K562 (cell line): ENCODE measurements at regions not wholly inside any gene's neighbourhood (a gene's known extent, or its start where the extent isn't known, plus 50 kb on each side); places are given as distances from the start of the nearest gene placed in this dataset.

Experiments used
- CC2D1A ChIP-seq: fragments of 450-650 bp; IDR thresholded peaks from 2 replicates; pipeline ENCODE4 v1.6.1; 2017; ENCODE audit warnings: mild to moderate bottlenecking
- CTCF ChIP-seq, 3 experiments: IDR thresholded peaks in 2 of 3; conservative IDR thresholded peaks in 1 of 3; 2 replicates each; pipeline ENCODE4 v1.5.1; 2011 to 2012; ENCODE audit warnings: low read length in 3 of 3, mild to moderate bottlenecking in 3 of 3, control low read depth in 2 of 3, improper control_type of control experiment in 1 of 3, inconsistent platforms in 1 of 3, low read depth in 1 of 3, mixed read lengths in 1 of 3, moderate library complexity in 1 of 3; ENCODE audit not compliant: insufficient read depth in 2 of 3
- ETV1 ChIP-seq: fragments of 450-650 bp; conservative IDR thresholded peaks from 2 replicates; pipeline ENCODE4 v1.6.1; 2016; ENCODE audit warnings: missing genetic modification characterization, control low read depth, low read depth, missing compliant biosample characterization
- HDAC6 ChIP-seq: IDR thresholded peaks from 2 replicates; pipeline ENCODE4 v1.6.1; 2012; ENCODE audit warnings: low read depth, mild to moderate bottlenecking, control low read depth, inconsistent platforms, low read length, moderate library complexity
- KDM5B ChIP-seq: fragments of 200-600 bp; sonication (generic); IDR thresholded peaks from 2 replicates; pipeline ENCODE4 v1.6.1; 2012; ENCODE audit warnings: low read depth, mild to moderate bottlenecking, moderate library complexity, low read length, control low read depth, inconsistent platforms; ENCODE audit not compliant: insufficient replicate concordance
- KLF16 ChIP-seq: IDR thresholded peaks from 2 replicates; pipeline ENCODE4 v1.6.1; 2016; ENCODE audit warnings: antibody characterized with exemption
- MAZ ChIP-seq, 2 experiments: fragments of 450-650 bp in 1 of 2; sonication (generic) in 1 of 2; formaldehyde crosslinking; IDR thresholded peaks in 1 of 2; conservative IDR thresholded peaks in 1 of 2; 2 replicates each; pipeline versions ENCODE4 v1.4.0 to v1.5.0; 2020; ENCODE audit warnings: mild to moderate bottlenecking in 1 of 2, missing genetic modification reagents in 1 of 2
- MXI1 ChIP-seq: IDR thresholded peaks from 2 replicates; pipeline ENCODE4 v1.6.1; 2011; ENCODE audit warnings: low read depth, mild to moderate bottlenecking, improper control_type of control experiment, low read length
- NFIC ChIP-seq: fragments of 450-650 bp; IDR thresholded peaks from 2 replicates; pipeline ENCODE4 v1.6.1; 2017; ENCODE audit warnings: mild to moderate bottlenecking, inconsistent platforms
- POLR2B ChIP-seq: fragments of 450-650 bp; IDR thresholded peaks from 2 replicates; pipeline ENCODE4 v1.6.1; 2018; ENCODE audit warnings: low read depth; ENCODE audit not compliant: partially characterized antibody
- PTRF ChIP-seq: fragments of 450-650 bp; IDR thresholded peaks from 2 replicates; pipeline ENCODE4 v1.6.1; 2016; ENCODE audit warnings: mild to moderate bottlenecking, missing genetic modification characterization, missing compliant biosample characterization
- RBM39 ChIP-seq: fragments of 200-400 bp; formaldehyde crosslinking; optimal IDR thresholded peaks from 2 replicates; pipeline ENCODE3; 2018; ENCODE audit warnings: low read depth, low read length
- SMC3 ChIP-seq: conservative IDR thresholded peaks from 2 replicates; pipeline ENCODE4 v1.6.1; 2011; ENCODE audit warnings: low read depth, low read length, improper control_type of control experiment; ENCODE audit not compliant: insufficient read depth
- SPI1 ChIP-seq: IDR thresholded peaks from 2 replicates; pipeline ENCODE4 v1.6.1; 2011; ENCODE audit warnings: low read depth, low read length, control low read depth, borderline replicate concordance
- SRSF1 ChIP-seq: fragments of 200-400 bp; formaldehyde crosslinking; IDR thresholded peaks from 2 replicates; pipeline ENCODE4 v1.6.1; 2017; ENCODE audit warnings: mild to moderate bottlenecking, low read depth, low read length, moderate library complexity
- STAG1 ChIP-seq: sonication (generic); formaldehyde crosslinking; IDR thresholded peaks from 2 replicates; pipeline ENCODE4 v1.5.0; 2020; ENCODE audit warnings: missing genetic modification reagents, borderline replicate concordance
- STAT5B ChIP-seq: fragments of 250-450 bp; sonication (Bioruptor Pico); IDR thresholded peaks from 2 replicates; pipeline ENCODE4 v1.8.0; 2021; ENCODE audit warnings: mild to moderate bottlenecking, inconsistent platforms
- TARDBP ChIP-seq: fragments of 450-650 bp; IDR thresholded peaks from 2 replicates; pipeline ENCODE4 v1.6.1; 2016
- TCF15 ChIP-seq: fragments of 250-450 bp; sonication (Bioruptor Pico); IDR thresholded peaks from 2 replicates; pipeline ENCODE4 v1.8.0; 2022; ENCODE audit warnings: moderate library complexity, mild to moderate bottlenecking, inconsistent platforms
- TEAD1 ChIP-seq, 2 experiments: fragments of 450-650 bp in 1 of 2; sonication (generic) in 1 of 2; formaldehyde crosslinking; IDR thresholded peaks; 2 replicates each; pipeline versions ENCODE4 v1.4.0 to v1.8.0; 2020 to 2022; ENCODE audit warnings: mild to moderate bottlenecking in 2 of 2, missing genetic modification reagents in 1 of 2
- TRIM24 ChIP-seq, 2 experiments: fragments of 450-650 bp; IDR thresholded peaks; 2 replicates each; pipeline ENCODE4 v1.6.1; 2016
- ZBTB43 ChIP-seq: sonication (generic); formaldehyde crosslinking; IDR thresholded peaks from 2 replicates; pipeline ENCODE4 v1.8.0; 2023; ENCODE audit warnings: mild to moderate bottlenecking, missing genetic modification reagents
- ZKSCAN8 ChIP-seq: fragments of 200-800 bp; sonication (Bioruptor generic); IDR thresholded peaks from 2 replicates; pipeline ENCODE4 v1.6.1; 2016; ENCODE audit warnings: missing genetic modification characterization, missing compliant biosample characterization
- ZNF143 ChIP-seq: sonication (generic); formaldehyde crosslinking; IDR thresholded peaks from 2 replicates; pipeline ENCODE4 v1.9.0; 2022; ENCODE audit warnings: mild to moderate bottlenecking, missing genetic modification reagents
- ZNF444 ChIP-seq: fragments of 250-450 bp; sonication (Bioruptor Pico); IDR thresholded peaks from 2 replicates; pipeline ENCODE4 v1.4.0; 2020; ENCODE audit warnings: mild to moderate bottlenecking, moderate library complexity
- ZNF449 ChIP-seq: fragments of 250-450 bp; sonication (Bioruptor Pico); IDR thresholded peaks from 2 replicates; pipeline ENCODE4 v1.8.0; 2022; ENCODE audit warnings: moderate library complexity, mild to moderate bottlenecking, inconsistent platforms

GRCh38 chr14:37874429-37875109, 279.1 kb downstream of the TTC6 start (continued):
- TF ChIP-seq ZNF449 (CRISPR knock-in tag): no peak
- TF ChIP-seq SMC3: peak; percentile 64
- TF ChIP-seq SRSF1: no peak
- TF ChIP-seq NFIC: no peak
- TF ChIP-seq KLF16: no peak
- TF ChIP-seq KDM5B: no peak
- no peak for TF ChIP-seq TCF15
- TF ChIP-seq MAZ (CRISPR knock-in tag; conservative IDR thresholded peaks at IDR 0.05 in 1 of 2, IDR thresholded peaks at IDR 0.05 in 1 of 2): no peak
- no peak for TF ChIP-seq TARDBP
- no peak for TF ChIP-seq PTRF (tag)
- no peak for TF ChIP-seq ZKSCAN8 (CRISPR knock-in tag)
- TF ChIP-seq ETV1 (tag): no peak
- no peak for TF ChIP-seq ZNF444
- no peak for TF ChIP-seq ZBTB43
- TF ChIP-seq STAG1 (CRISPR knock-in tag): peak; percentile 38; the same call in 1 of the 2 replicates
- peak; percentile 74 for TF ChIP-seq SPI1
- TF ChIP-seq MXI1: no peak
- TF ChIP-seq CTCF (IDR thresholded peaks at IDR 0.05 in 2 of 3, conservative IDR thresholded peaks at IDR 0.05 in 1 of 3; ENCODE audit: insufficient read depth in 2 of 3, low read depth in 1 of 3, low read length in 3 of 3): peak; percentile 71 to 75 (median 73)
- no peak for TF ChIP-seq ZNF143 (CRISPR knock-in tag)
- no peak for TF ChIP-seq STAT5B (CRISPR knock-in tag)
- no peak for TF ChIP-seq TEAD1 (CRISPR knock-in tag; IDR thresholded peaks at IDR 0.05)
- TF ChIP-seq POLR2B: no peak
- no peak for TF ChIP-seq RBM39
- TF ChIP-seq CC2D1A: no peak
- no peak for TF ChIP-seq HDAC6
- TF ChIP-seq TRIM24 (IDR thresholded peaks at IDR 0.05): no peak
